ENCODE measurements at regions not wholly inside any gene's neighbourhood (a gene's known extent, or its start where the extent isn't known, plus 50 kb on each side); places are given as distances from the start of the nearest gene placed in this dataset.

DNA sequence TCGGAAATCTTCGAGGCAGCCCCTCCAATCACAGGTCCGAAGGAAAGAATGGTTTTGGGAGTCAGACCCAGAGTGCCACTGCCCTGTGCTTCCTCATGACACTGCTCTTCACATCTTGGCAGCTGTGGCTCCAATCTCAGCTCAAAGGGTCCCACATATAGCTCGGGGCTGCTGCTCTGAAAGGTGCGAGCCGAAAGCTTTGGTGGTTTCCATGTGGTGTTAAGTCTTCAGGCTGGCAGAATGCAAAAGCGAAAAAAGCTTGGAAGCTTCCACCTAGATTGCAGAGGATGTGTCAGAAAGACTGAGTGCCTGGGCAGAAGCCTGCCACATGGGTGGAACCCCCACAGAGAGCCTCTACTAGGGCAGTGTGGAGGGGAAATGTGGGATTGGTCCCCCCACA is 314.3 kb upstream of the CHD6 start:
- no peak overlapping the region for H3K27ac Mint-ChIP-seq
- H3K27me3 Mint-ChIP-seq: peaks cover 0 to 23% (median 4%) of the 10 kb centered on the region in 5 donors
- DNase-seq: no peak
- peaks cover 0 to 4% (median 0%) of the 10 kb centered on the region in 9 donors for H3K9me3 Mint-ChIP-seq
- H3K4me3 Mint-ChIP-seq: no peak overlapping the region
- no peak for ATAC-seq
- POLR2A ChIA-PET: no interaction called here
- no peaks in the 10 kb centered on the region for H3K4me1 Mint-ChIP-seq
- H3K36me3 Mint-ChIP-seq: peaks cover 0 to 2% (median 0%) of the 10 kb centered on the region in 3 donors

GRCh38 chr20:41927655-41928054 is 309.5 kb upstream of the CHD6 start:
- ATAC-seq (no peak), DNase-seq (no peak)
- peaks cover 0 to 4% (median 0%) of the 10 kb centered on the region in 9 donors for H3K9me3 Mint-ChIP-seq
- POLR2A ChIA-PET: no interaction called here
- no peak overlapping the region for H3K4me3 Mint-ChIP-seq
- peaks cover 4 to 32% (median 11%) of the 10 kb centered on the region in 5 donors for H3K27me3 Mint-ChIP-seq
- no peaks in the 10 kb centered on the region for H3K4me1 Mint-ChIP-seq
- H3K27ac Mint-ChIP-seq: no peak overlapping the region
- peaks cover 0 to 2% (median 0%) of the 10 kb centered on the region in 3 donors for H3K36me3 Mint-ChIP-seq

DNA sequence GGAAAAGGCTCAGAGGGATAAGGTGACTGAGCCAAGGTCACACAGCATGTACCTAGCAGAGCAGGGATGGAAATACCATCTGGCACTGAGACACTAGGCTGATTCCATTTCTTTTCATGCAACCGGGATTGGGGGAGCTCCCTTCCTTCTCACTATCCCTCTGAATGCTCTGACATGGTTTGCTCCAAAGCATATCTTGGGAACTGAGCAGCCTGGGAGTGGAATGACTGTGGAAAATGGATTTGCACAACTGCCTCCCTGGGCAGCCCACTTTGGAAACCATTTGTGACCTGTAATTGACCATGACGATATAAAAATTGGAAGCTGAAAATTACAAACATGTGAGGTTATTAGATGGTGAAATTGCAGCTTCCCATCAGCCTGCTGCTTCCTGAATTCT is 309.0 kb upstream of the CHD6 start:
- H3K9me3 Mint-ChIP-seq: peaks cover 0 to 4% (median 0%) of the 10 kb centered on the region in 9 donors
- DNase-seq (no peak), ATAC-seq (no peak)
- H3K4me3 Mint-ChIP-seq: no peak overlapping the region
- H3K36me3 Mint-ChIP-seq: peaks cover 0 to 2% (median 0%) of the 10 kb centered on the region in 3 donors
- H3K27ac Mint-ChIP-seq: no peak overlapping the region
- H3K27me3 Mint-ChIP-seq: peaks cover 7 to 30% (median 13%) of the 10 kb centered on the region in 5 donors
- POLR2A ChIA-PET: no interaction called here
- no peaks in the 10 kb centered on the region for H3K4me1 Mint-ChIP-seq

DNA sequence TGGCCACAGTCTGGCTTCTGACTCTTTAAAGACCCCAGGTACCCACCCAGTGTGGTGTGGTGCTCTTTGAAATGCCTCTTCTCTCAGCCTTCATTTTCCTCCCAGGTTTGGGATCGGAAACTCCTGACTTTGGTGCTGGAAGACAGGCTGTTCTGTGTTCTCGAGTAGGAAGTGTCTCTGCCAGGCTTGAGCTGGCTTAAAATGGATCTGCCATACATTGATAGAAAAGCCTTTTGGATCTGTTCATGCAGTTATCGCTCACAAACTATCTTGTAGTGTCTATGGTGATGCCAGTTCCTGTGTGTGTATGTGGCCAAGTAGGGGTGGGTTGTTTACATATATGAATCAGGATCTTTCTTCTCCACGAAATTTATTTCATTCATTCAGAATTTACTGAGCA is 307.3 kb upstream of the CHD6 start:
- POLR2A ChIA-PET: no interaction called here
- no peak overlapping the region for H3K4me3 Mint-ChIP-seq
- H3K4me1 Mint-ChIP-seq: no peaks in the 10 kb centered on the region
- peaks cover 0 to 4% (median 0%) of the 10 kb centered on the region in 9 donors for H3K9me3 Mint-ChIP-seq
- no peak overlapping the region for H3K27ac Mint-ChIP-seq
- H3K36me3 Mint-ChIP-seq: no peaks in the 10 kb centered on the region
- peaks cover 8 to 23% (median 13%) of the 10 kb centered on the region in 5 donors for H3K27me3 Mint-ChIP-seq
- DNase-seq (no peak), ATAC-seq (no peak)

DNA sequence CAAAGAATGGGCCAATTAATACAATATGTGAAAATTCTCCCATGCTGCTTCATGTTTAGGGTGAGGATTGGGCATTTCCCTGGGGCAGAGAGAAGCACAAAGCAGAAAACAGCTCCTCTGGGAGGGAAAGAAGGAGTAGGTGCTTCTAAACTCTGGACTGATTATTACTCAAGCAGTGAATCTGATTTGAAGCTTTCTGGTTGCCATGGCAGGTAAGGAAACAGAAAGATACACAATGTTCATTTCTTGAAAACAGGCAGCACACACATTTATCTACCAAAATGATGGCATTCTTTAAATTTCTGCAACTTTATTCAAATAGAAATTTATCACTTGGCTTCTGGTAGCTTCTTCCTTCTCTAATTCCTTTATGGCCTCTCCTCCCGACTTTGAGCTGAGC is 305.4 kb upstream of the CHD6 start:
- POLR2A ChIA-PET: no interaction called here
- Mint-ChIP-seq H3K4me3 (no peak overlapping the region), H3K4me1 (no peaks in the 10 kb centered on the region), H3K36me3 (peaks cover 0 to under 1% (median 0%) of the 10 kb centered on the region in 3 donors), H3K27me3 (peaks cover 10 to 22% (median 19%) of the 10 kb centered on the region in 5 donors), H3K27ac (no peak overlapping the region), H3K9me3 (peaks cover 0 to 3% (median 0%) of the 10 kb centered on the region in 9 donors)
- ATAC-seq (no peak), DNase-seq (no peak)

DNA sequence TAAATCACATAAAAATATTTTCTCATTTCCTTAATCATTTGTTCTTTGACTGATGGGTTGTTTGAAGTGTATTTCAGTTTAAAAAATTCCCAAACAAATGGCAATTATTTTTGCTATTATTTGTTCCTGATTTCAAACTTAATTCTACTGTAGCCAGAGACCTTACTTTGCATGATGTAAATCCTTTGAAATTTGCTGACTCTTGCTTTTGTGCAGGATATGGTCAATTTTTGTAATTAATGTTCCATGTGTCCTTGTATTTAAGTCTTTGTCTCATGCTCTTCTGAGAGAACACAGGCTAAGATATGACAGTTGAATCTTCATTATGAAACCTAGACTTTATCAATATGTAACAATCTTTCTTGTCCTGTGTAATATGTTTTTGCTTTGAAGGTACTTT is 295.0 kb upstream of the CHD6 start:
- ATAC-seq: no peak
- Mint-ChIP-seq H3K36me3 (peaks cover 0 to 2% (median 0%) of the 10 kb centered on the region in 3 donors), H3K27me3 (peaks cover 6 to 37% (median 17%) of the 10 kb centered on the region in 5 donors), H3K4me1 (no peaks in the 10 kb centered on the region), H3K9me3 (peaks cover 0 to 21% (median 5%) of the 10 kb centered on the region in 9 donors), H3K27ac (no peak overlapping the region), H3K4me3 (no peak overlapping the region)
- DNase-seq: no peak
- POLR2A ChIA-PET: no interaction called here

DNA sequence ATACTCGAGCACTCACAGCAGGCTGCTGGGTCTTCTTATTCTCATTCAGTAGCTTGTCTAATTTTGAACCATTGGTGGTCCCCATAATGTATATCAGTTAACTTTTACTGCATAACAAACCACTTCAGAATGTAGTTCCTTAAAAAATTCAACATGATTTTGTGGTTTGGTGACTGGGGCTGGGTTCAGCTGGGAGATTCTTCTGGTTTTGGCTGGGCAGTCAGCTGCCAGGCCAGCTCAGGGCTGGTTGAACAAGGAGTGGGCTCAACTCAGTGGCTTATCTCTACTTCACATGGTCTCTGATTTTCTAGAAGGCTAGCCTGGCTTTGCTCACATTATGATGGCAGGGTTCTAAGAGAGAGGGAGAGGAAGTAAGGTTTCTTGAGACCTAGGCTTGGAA is 292.4 kb upstream of the CHD6 start:
- no peak overlapping the region for H3K4me3 Mint-ChIP-seq
- DNase-seq (no peak), ATAC-seq (no peak)
- H3K27me3 Mint-ChIP-seq: peaks cover under 1 to 14% (median 3%) of the 10 kb centered on the region in 5 donors
- H3K27ac Mint-ChIP-seq: no peak overlapping the region
- no peaks in the 10 kb centered on the region for H3K36me3 Mint-ChIP-seq
- H3K4me1 Mint-ChIP-seq: no peaks in the 10 kb centered on the region
- peaks cover 0 to 16% (median 0%) of the 10 kb centered on the region in 9 donors for H3K9me3 Mint-ChIP-seq
- POLR2A ChIA-PET: no interaction called here

DNA sequence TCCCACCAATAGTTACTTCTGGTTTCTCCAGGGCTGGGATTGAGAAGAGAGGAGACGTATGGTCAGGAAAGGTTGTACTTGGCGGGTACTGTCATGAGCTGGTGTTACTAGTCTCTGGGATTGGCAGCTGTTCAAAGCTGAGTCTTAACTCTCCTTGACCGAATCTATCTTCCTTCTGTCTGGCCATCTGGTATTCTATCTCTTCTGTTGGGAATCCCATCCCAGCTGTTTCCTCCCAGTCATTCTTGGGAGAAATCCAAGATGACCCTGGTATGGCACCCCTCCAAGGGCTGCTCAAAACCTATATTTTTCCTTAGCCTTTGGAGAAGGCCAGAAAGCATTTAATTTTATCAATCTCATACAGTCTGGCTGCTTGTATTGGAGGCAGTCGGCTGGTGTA is 287.0 kb upstream of the CHD6 start:
- no peak for DNase-seq
- POLR2A ChIA-PET: no interaction called here
- no peaks in the 10 kb centered on the region for H3K36me3 Mint-ChIP-seq
- no peak overlapping the region for H3K27ac Mint-ChIP-seq
- peaks cover 0 to 3% (median 0%) of the 10 kb centered on the region in 5 donors for H3K27me3 Mint-ChIP-seq
- peaks cover 0 to 10% (median 0%) of the 10 kb centered on the region in 9 donors for H3K9me3 Mint-ChIP-seq
- no peak overlapping the region for H3K4me3 Mint-ChIP-seq
- no peak for ATAC-seq
- no peaks in the 10 kb centered on the region for H3K4me1 Mint-ChIP-seq

DNA sequence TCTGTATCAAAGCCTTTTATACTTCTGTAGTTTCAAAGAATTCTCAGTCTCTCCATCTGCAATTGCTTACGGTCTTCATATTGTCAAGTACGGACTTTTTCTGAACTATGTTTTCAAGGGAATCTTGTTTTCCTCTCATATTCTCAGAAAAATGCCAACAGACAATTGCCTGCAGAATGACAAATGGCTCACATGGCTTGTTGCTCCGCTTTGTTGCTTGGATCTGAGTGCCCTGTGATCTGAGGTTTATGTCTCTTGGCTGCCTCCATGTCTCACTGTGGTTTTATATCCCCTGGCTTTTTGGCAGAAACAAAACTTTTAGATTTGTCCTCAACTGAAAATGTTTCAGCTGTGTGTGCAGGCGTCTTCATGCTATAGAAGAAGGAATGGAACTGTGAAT is 285.4 kb upstream of the CHD6 start:
- POLR2A ChIA-PET: no interaction called here

GRCh38 chr20:41902346-41902745 is 284.2 kb upstream of the CHD6 start:
- ATAC-seq (no peak), DNase-seq (no peak)
- Mint-ChIP-seq H3K27me3 (peaks cover 0 to 3% (median 0%) of the 10 kb centered on the region in 5 donors), H3K4me3 (no peak overlapping the region), H3K27ac (no peak overlapping the region), H3K36me3 (no peaks in the 10 kb centered on the region), H3K4me1 (no peaks in the 10 kb centered on the region), H3K9me3 (peaks cover 0 to 2% (median 0%) of the 10 kb centered on the region in 9 donors)
- POLR2A ChIA-PET: no interaction called here

More for the DNA sequence above, 285.4 kb upstream of the CHD6 start:
- Mint-ChIP-seq H3K27me3 (peaks cover 0 to 3% (median 0%) of the 10 kb centered on the region in 5 donors), H3K4me1 (no peaks in the 10 kb centered on the region), H3K4me3 (no peak overlapping the region), H3K27ac (no peak overlapping the region), H3K9me3 (peaks cover 0 to 2% (median 0%) of the 10 kb centered on the region in 9 donors), H3K36me3 (no peaks in the 10 kb centered on the region)
- no peak for DNase-seq
- no peak for ATAC-seq

DNA sequence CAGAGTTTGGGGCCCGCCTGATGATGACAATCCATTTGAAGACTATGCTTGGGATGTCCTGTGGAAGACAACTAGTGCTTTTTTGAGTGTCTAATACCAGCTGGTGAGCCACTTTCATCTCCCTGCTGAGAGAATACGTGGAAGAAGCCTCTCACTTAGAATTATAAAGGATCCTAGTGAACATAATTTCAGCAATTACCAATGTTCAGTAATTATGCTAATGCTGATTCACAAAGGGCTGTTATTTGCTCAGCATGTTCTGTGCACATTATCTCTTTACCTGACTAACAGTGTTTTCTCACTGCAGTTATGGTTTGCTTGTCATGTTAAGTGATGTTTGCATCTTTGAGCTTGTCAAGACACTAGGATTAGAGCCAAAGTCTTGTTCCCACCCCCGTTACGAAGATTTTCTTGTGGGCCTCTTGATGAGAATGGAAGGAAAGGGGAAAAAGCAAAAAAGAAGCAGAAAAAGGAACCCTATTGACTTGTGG is 282.1 kb upstream of the CHD6 start:
- H3K36me3 Mint-ChIP-seq: no peaks in the 10 kb centered on the region
- ATAC-seq: no peak
- POLR2A ChIA-PET: no interaction called here
- H3K4me3 Mint-ChIP-seq: no peak overlapping the region
- no peak overlapping the region for H3K27ac Mint-ChIP-seq
- peaks cover 2 to 17% (median 6%) of the 10 kb centered on the region in 5 donors for H3K27me3 Mint-ChIP-seq
- no peaks in the 10 kb centered on the region for H3K4me1 Mint-ChIP-seq
- no peak for DNase-seq
- H3K9me3 Mint-ChIP-seq: peaks cover 0 to 3% (median 0%) of the 10 kb centered on the region in 9 donors

GRCh38 chr20:41897708-41898107 is 279.5 kb upstream of the CHD6 start:
- Mint-ChIP-seq H3K4me1 (peaks cover 0 to 2% (median 0%) of the 10 kb centered on the region in 4 donors), H3K27ac (no peak overlapping the region), H3K27me3 (peaks cover 6 to 27% (median 8%) of the 10 kb centered on the region in 5 donors), H3K4me3 (no peak overlapping the region), H3K36me3 (no peaks in the 10 kb centered on the region), H3K9me3 (peaks cover 0 to 12% (median 0%) of the 10 kb centered on the region in 9 donors)
- POLR2A ChIA-PET: no interaction called here
- DNase-seq: no peak
- no peak for ATAC-seq

GRCh38 chr20:41895241-41896032 is 277.3 kb upstream of the CHD6 start:
- Mint-ChIP-seq H3K4me1 (peaks cover 0 to 2% (median 0%) of the 10 kb centered on the region in 4 donors), H3K27ac (no peak overlapping the region), H3K27me3 (peaks cover 6 to 27% (median 8%) of the 10 kb centered on the region in 5 donors), H3K36me3 (no peaks in the 10 kb centered on the region), H3K4me3 (no peak overlapping the region), H3K9me3 (peaks cover 0 to 12% (median 0%) of the 10 kb centered on the region in 9 donors)
- no peak for ATAC-seq
- no peak for DNase-seq
- POLR2A ChIA-PET: no interaction called here

Measured in naive thymus-derived CD8-positive, alpha-beta T cell (primary cell).